ENCODE measurements at regions not wholly inside any gene's neighbourhood (a gene's known extent, or its start where the extent isn't known, plus 50 kb on each side); places are given as distances from the start of the nearest gene placed in this dataset.
A peak's percentile ranks its signal among the peaks of the same experiment; 100 is the strongest.
"Not testable (repeated sequence)": the region's sequence is repeated elsewhere in the genome, so short reads cannot be mapped to it uniquely, and the experiment has no call there.

- DNase-seq, result no peak
These were observed 252.6 kb downstream of the TMEM47 start for GRCh38 chrX:34404386-34405070.

GRCh38 chrX:34401411-34401810 lies 255.7 kb downstream of the TMEM47 start:
- no peak for DNase-seq

- peak; percentile 63 for DNase-seq
These were observed 250.3 kb upstream of the FAM47A start for GRCh38 chrX:34382416-34382815.

- DNase-seq, result no peak
These were observed 249.1 kb upstream of the FAM47A start for GRCh38 chrX:34381241-34381640.

- DNase-seq, result peak; percentile 20
These were observed 247.8 kb upstream of the FAM47A start for GRCh38 chrX:34379891-34380290.

- DNase-seq, result no peak
These were observed 245.5 kb upstream of the FAM47A start for GRCh38 chrX:34377645-34378044.

GRCh38 chrX:34371754-34372153 lies 239.6 kb upstream of the FAM47A start:
- peak; percentile 71 for DNase-seq

GRCh38 chrX:34365471-34365870 lies 233.4 kb upstream of the FAM47A start:
- peak; percentile 65 for DNase-seq

- DNase-seq, result peak; percentile 55
These were observed 218.6 kb upstream of the FAM47A start for GRCh38 chrX:34350561-34351335.

GRCh38 chrX:34343001-34343400 lies 210.9 kb upstream of the FAM47A start:
- peak; percentile 13 for DNase-seq

- DNase-seq, result no peak
These were observed 209.7 kb upstream of the FAM47A start for GRCh38 chrX:34341814-34342213.

- peak; percentile 33 for DNase-seq
These were observed 209.1 kb upstream of the FAM47A start for GRCh38 chrX:34341258-34341657.

GRCh38 chrX:34338046-34338445 lies 205.9 kb upstream of the FAM47A start:
- DNase-seq, result no peak

GRCh38 chrX:34335376-34335775 lies 203.3 kb upstream of the FAM47A start:
- DNase-seq, result not testable (repeated sequence)

- DNase-seq, result no peak
These were observed 200.2 kb upstream of the FAM47A start for GRCh38 chrX:34332334-34332733.

GRCh38 chrX:34325460-34325859 lies 193.3 kb upstream of the FAM47A start:
- DNase-seq, result no peak

GRCh38 chrX:34320424-34320823 lies 188.3 kb upstream of the FAM47A start:
- not testable (repeated sequence) for DNase-seq

GRCh38 chrX:34300871-34301270 lies 168.8 kb upstream of the FAM47A start:
- DNase-seq, result peak; percentile 74

GRCh38 chrX:34299451-34299967 lies 167.4 kb upstream of the FAM47A start:
- DNase-seq, result no peak

- DNase-seq, result no peak
These were observed 162.6 kb upstream of the FAM47A start for GRCh38 chrX:34294665-34295064.

GRCh38 chrX:34288782-34289181 lies 156.7 kb upstream of the FAM47A start:
- peak; percentile 48 for DNase-seq

GRCh38 chrX:34279866-34280560 lies 147.9 kb upstream of the FAM47A start:
- no peak for DNase-seq

GRCh38 chrX:34275699-34276098 lies 143.6 kb upstream of the FAM47A start:
- DNase-seq, result no peak

All from dermis blood vessel endothelial cell (primary cell).